Keratinocyte (primary cell): ENCODE measurements at regions not wholly inside any gene's neighbourhood (a gene's known extent, or its start where the extent isn't known, plus 50 kb on each side); places are given as distances from the start of the nearest gene placed in this dataset.

Experiments
- CTCF ChIP-seq, 3 experiments: IDR thresholded peaks in 1 of 3; conservative IDR thresholded peaks in 1 of 3; optimal IDR thresholded peaks in 1 of 3; 2 replicates in 2 of 3; 3 replicates in 1 of 3; pipeline versions ENCODE3 to v1.5.1; 2011; ENCODE audit warnings: low read length in 3 of 3, mild to moderate bottlenecking in 3 of 3, moderate library complexity in 2 of 3, control low read depth in 1 of 3, inconsistent platforms in 1 of 3; ENCODE audit not compliant: insufficient read depth in 2 of 3; ENCODE audit errors: extremely low read depth in 1 of 3
- EZH2 ChIP-seq: IDR thresholded peaks from one replicate; pipeline ENCODE4 v1.6.1; 2012; ENCODE audit warnings: inconsistent platforms, mild to moderate bottlenecking, low read length, moderate library complexity

- TF ChIP-seq CTCF (optimal IDR thresholded peaks at IDR 0.05 in 1 of 3, IDR thresholded peaks at IDR 0.05 in 1 of 3, conservative IDR thresholded peaks at IDR 0.05 in 1 of 3; ENCODE audit: extremely low read depth in 1 of 3, insufficient read depth in 2 of 3, low read length in 3 of 3) = no peak
- no peak for TF ChIP-seq EZH2
Measured at GRCh38 chr4:188905248-188905647, 766.0 kb downstream of the TRIML1 start.
